ENCODE measurements at regions not wholly inside any gene's neighbourhood (a gene's known extent, or its start where the extent isn't known, plus 50 kb on each side); places are given as distances from the start of the nearest gene placed in this dataset.

DNA sequence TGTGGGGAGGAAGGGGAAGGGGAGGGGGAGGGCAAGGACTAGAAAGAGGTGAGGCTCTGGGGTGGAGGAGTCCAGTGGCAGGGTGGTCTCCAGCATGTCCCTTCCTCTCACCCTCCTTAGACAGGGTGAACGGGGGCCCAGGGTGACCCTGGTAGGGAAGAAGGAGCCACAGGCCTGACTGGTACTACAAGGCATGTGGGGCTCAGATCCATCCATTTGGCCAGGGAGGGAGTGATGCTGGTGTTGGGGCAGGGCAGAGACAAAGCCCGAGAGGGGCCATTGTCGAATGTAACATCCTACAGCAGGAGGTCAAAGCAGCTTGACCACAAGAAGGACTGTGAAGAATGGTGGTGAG lies 69.0 kb upstream of the SHISAL1 start:
- TF ChIP-seq, protein P1, sequence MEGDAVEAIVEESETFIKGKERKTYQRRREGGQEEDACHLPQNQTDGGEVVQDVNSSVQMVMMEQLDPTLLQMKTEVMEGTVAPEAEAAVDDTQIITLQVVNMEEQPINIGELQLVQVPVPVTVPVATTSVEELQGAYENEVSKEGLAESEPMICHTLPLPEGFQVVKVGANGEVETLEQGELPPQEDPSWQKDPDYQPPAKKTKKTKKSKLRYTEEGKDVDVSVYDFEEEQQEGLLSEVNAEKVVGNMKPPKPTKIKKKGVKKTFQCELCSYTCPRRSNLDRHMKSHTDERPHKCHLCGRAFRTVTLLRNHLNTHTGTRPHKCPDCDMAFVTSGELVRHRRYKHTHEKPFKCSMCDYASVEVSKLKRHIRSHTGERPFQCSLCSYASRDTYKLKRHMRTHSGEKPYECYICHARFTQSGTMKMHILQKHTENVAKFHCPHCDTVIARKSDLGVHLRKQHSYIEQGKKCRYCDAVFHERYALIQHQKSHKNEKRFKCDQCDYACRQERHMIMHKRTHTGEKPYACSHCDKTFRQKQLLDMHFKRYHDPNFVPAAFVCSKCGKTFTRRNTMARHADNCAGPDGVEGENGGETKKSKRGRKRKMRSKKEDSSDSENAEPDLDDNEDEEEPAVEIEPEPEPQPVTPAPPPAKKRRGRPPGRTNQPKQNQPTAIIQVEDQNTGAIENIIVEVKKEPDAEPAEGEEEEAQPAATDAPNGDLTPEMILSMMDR (IDR thresholded peaks at IDR 0.05) = no peak
- no peak for TF ChIP-seq POLR2A (IDR thresholded peaks at IDR 0.05)
